HG03280 (cell line): ENCODE measurements at regions not wholly inside any gene's neighbourhood (a gene's known extent, or its start where the extent isn't known, plus 50 kb on each side); places are given as distances from the start of the nearest gene placed in this dataset.

ENCODE experiments used
- ATAC-seq: cut with Tn5 transposase; IDR thresholded peaks from one replicate; pipeline ENCODE4 v1.9.1; 2021; ENCODE audit warnings: mild to moderate bottlenecking, moderate library complexity; ENCODE audit not compliant: unreplicated experiment

DNA sequence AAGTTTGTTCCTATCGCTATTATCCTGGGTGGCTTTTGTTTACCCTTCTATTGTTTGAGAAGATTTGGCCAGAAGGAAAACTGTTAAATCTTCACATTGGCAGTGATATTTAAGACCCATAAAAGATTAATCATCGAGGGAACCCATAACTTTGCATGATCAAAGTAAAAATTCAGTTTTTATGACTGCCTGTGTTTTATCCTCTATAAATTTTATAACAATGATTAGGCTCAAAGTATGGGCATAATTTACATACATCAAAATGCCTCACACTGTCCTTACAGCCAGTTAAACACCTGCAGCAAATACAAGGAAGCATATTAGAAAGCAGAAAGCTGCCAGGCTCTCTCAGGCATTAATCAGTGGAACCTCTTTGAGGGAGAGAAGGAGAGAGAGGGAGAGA lies 289.1 kb downstream of the ICOS start:
- ATAC-seq = no peak

DNA sequence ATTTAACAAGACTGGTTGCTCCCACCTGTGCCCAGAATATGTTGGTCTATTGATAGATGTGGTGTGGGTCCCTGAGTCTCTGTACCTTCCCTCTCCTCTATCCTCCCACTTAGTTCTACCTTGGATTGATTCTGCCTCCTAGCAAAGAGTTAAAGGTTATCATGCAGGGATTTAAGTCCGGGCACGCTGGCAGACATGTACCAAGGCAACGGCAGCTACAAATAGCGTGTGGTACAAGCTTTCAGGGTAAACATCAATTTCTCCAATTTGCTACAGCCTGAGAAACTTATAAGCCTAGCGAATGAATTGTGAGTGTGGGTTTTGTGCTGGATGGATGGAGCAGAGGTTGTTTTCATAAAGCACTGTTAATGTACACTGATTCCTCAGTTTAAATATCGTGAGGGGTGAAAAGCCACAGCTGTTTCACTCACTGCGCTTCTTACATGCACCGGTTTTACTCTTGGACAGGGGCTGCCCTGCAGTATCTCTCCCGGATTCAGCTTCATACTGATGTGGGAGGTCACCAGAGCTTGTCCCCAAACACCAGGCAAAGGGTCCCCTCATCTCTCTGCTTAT lies 289.8 kb downstream of the ICOS start:
- no peak for ATAC-seq

DNA sequence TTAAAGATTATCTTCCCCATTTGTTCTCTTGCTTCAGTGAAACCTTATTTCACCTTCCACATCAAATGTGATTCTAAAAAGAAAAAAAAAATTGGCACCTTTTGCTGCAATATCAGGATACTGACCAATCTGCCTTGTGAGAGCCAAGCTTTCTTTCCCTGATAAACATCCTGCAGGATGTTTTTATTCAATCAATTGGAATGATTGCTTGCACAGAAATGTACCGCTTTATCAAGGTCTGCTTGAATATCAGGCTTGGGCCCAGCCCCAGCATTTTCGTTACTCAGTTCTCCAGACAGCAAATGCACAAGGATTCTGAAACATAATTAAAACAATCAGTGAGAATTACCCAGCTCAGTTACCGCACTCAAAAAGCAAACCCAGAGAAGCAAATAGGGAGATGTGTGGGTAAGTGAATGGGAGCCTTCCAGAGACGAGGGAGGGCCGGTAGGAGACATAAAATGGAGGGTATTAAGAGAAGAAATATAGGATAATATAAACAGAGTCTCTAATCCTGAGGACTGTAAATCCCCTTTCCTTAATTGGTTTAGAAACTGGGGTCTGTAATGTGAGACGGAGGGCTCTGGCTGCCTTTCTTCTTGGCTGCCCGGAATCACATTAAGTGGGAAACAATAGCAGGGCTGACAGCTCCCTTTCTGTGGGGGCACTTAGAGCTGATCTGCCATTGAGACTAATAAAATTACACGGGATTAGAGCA lies 291.8 kb downstream of the ICOS start:
- ATAC-seq = no peak

DNA sequence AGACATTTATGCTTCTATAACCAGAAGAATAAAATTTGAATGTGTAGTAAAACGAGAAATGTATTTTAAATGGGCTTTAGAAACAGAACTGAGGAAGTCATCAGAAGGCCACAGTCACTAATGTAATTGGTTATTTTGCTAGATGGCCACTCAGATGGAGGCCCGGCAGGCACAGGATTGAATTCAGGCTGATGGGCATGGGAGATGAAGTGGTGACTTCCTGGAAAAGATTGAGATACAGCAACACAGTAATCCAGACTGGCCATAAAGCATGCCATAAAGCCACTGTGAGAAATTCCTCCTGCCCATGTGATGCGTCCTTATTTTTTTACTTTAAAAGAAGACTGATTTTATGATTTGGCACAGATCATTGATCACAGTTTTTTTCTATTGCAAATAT lies 297.7 kb downstream of the ICOS start:
- no peak for ATAC-seq

DNA sequence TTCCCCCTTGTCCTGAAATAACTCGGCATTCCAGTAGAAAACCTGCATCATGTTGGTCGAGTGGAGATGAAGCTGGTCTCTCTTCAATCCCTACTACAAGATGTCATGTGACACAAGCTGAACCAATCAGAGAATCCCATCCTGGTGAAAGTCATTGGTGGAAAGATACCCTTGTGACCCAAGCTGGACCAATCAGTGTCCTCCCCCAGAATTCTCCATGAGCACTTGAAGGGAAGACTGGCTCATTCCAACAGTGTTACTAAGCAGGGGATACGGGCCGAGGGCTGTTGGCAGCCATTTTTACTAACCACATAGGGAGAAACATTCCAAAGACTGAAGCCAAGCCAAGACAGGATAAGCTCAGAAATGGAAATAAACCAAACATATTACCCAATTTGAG lies 298.3 kb downstream of the ICOS start:
- no peak for ATAC-seq

DNA sequence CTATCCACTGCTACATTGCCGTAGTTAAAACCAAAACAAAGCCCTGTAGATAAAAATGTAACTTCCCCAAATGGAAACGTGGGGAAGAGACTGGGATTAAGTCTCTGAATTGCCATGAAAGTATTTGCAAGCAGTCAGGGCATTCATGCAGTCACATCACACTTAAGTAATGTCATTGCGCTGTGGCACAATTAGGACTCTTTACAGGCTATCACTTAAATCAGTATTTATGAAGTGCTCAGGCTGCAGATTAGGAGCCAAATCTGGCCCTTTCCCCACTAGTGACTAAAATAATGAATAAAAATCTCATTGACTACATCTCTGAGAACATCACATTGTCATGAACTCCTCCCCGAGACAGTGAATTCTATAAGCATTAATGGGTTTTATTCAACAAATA lies 300.9 kb downstream of the ICOS start:
- ATAC-seq = no peak

DNA sequence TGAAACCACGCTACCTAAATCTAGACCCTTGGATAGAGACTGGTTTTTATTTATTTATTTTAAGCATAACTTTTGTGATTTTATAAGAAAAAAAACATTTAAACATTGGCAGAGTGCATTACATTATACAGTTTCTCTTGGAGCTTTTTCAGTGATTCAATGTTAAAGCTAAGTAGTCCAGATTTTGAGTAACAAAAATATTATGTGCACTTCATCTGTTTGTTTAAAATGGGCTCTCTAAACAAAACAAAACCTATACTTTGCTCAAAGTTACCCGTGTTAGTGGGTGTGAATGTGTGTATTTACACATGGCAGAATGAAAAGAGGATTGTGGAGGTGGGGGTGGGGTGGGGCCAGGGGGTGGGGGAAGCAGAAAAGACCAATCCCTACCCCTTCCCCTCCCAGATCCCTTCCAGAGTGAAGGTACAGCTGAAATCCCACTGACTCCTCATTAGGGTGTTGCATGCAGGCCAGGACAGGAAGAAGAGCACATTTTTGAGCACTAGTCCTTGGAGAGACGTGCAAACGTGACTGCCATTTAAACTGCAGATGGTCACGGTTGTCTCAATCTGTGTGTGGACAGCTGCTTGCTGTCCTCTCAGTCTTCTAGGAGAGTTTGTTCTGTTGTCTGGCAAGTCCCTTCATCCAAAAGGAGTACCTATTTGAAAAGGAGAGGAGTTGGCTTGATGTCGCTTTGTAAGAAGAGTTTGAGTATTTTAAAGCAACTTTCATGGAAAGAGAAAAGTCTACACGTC lies 303.0 kb downstream of the ICOS start:
- ATAC-seq = no peak

DNA sequence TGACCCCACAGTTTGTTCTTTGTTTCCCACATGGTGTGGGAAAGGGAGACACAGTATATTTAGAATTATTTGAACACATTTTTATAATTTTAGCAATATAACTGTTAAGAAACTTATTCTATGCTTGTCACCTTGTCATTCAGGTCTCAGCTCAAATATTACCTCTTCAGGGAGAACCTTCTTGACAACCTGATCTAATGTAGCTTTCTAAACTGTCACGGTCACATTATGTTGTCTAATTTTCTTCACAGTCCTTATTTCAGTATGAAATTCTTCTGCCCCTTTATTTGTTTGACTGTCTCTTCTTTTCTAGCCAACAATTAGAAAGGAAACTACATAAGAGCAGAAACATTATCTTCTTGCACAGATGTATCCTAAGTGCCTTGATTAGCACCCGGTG lies 304.3 kb upstream of the PARD3B start:
- no peak for ATAC-seq

DNA sequence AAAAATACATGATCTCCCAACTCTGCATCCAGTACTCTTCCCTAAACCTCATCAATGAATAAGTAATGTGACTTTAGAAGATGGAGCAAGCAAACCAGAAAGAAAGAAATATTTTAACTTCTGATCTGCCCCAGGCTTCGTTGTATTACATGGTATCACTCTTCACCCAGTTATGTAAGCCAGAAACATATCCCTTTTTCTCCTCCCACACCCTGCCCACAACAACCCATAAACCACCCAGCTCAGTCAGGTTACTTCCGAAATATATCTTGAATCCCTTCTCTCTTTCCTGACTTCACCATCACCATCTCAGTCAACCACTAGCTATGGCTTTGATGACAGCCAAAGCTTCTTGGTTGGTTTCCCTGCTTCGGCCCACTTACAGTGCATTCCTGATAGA lies 295.8 kb upstream of the PARD3B start:
- no peak for ATAC-seq

DNA sequence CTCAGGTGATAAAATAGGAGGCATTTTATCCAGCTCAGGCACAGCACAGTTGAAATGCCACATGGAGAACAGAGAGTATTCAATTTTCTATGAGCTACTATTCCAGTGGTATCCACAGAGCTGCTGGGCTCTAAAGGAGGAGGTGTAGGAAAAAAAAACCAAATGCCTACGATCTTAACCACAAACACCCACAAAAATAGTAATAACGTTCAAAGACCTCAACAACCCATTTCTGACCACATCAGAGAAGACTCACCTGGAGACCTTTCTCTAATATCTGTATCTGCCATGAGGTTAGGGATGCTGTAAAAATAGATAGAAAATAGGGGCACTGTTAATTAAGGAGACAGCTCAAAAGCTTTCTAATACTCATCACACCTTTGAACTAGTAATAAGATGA lies 294.6 kb upstream of the PARD3B start:
- no peak for ATAC-seq

DNA sequence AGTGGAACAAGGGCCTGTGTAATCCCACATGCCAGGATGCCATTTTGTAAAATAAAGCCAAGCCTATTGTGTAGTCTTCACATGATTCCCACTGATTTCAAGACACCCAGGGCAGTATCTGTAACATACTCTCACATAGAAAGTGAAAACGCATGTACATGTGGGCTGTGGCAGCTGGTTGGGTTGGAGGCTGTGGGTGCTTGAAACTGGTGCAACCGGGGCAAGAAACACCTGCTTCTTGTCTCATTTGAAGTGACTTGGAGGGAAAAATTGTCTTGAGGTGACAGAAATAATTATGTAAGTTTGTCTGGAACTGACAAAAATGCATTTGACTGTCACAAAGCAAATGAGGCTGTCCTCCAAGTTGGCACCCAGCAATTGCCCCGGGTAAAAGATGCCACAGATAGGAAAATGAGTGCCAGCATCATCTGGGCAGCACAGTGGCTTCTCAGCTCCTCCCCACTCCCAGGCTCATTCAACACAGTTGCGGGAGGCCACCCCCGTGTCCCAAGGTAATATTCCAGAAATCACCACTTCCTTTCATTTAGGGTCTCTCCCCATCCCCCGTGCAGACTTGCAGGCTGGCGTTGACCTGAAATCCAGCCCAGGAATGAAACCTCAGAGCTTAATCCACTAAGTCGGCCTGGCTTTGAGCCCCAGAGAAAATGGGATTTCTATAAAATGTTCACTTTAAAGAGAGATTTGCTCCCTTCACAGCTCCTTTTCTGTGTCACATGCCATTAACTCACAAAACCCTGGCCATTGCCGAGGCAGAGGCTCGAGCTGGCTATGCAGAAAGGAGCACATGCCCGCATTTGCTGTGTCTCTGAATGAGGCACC lies 293.9 kb upstream of the PARD3B start:
- peak; percentile 68 for ATAC-seq

DNA sequence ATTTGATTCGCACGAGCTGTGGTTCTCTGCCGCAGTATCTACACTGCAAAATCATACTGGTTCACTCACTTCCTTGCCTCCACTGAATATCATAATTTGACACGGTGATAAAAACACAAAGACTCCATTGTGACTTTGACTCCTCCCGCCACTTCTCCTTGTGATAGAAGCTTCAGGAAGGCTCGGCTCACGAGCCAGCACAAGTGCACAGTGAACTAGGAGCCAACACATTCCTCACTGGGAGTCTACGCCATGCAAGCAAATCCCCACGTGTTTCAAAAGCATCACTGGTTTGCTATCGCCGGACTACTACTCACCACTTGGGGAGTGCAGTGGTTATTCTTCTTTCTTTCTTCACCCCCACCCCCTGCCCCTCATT lies 293.3 kb upstream of the PARD3B start:
- ATAC-seq = no peak

DNA sequence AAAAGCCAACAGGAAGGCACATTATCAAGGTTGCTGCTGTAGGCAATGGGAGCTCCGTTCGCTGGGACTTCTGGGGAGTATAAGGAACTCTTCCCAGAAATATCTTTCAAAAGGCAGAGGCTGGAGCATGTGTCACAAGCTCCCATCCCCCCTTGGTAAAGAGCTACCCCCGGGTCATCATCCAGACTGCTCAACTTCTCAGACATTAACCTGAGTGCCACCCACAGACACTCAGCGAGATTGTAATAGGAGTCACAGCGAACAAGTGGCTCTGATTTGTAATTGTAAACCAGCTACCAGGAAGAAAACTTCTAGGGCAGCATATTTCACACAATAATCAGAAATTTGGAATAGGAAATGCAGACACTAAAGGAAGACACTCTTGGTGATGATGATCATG lies 290.2 kb upstream of the PARD3B start:
- ATAC-seq = no peak

DNA sequence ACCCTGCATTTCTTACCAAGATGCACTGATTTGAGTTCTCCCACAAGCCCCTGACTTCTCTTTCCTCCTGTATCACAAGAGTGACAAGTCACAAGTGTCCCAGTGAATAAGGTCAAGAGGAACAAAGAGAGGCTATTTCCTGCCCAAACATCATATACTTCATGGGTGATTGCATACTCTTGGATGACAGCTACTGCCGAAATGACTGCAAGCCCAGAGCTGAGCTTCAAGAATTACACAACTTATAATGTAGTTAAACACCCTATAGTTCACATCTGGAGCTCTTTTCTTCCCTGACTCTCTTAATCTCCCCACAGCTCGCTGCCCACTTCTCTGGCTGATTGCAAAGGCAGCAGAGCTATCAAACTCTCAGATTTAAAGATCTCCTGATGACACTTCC lies 289.7 kb upstream of the PARD3B start:
- no peak for ATAC-seq

DNA sequence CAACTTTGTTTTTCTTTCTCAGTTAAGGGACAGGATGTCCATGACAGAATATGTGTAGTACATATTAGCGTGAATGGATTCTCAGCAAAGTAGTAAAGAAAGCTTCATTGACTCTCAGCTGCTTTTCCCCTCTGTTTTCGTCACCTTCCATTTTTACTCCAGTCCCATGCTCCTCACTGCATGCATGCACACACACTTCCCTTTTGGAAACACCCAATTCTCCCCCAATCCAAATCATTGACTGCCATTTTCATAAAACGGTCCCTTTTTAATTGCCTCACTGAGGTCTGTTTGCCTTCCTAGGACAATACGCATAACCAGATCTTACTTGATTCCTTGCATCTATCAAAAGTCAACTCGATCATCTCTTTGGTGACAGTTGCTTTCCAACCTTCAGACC lies 287.5 kb upstream of the PARD3B start:
- no peak for ATAC-seq

DNA sequence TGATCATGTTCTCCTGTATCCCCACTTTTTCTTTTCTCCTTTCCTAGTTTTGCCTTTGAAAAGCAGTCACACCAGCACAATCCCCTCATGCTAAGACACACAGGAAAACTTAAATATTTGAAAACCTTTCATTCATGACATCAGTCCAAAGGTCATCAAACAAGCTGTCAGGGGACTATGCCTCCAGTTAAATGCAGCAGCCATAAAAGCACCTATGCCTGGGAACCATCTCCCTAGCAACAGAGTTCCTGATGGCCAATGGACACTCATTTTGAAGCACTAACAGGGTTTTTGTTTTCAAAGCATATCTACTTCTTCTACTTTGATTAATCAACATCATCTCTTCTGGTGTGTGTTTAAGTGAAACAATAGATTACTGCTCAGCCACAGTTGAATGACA lies 286.4 kb upstream of the PARD3B start:
- ATAC-seq = no peak

DNA sequence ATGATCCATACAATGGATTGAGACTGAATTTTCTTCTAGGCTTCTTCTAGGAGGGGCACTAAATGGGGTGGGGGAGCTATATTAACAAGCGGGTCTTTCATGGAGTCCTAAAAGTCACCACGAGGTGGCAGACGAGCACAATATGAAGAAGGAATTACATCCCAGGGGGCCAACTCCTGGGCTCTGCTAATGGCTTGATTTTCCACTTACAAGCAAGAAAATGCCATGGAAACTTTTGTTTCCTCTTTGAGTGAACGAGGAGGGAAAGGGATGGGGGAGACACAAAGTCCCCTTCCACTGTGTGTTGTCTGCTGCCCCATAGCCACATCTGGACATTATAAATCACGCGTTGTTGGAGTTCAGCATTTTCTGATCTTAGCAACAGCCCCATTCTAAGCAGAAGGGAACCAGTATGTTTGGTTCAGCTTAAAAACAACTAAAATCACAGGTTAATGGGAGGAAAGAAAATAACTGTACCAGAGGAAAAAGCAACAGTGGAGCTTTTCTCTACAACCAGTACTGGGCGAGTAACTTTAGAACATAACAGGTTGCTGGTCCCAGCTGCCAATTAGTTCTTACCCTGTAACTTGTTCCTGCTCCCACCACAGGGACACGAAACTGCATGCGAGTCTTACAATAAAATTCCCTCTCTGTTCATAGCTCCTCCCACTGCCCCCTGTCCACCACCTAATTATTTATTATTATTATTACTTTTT lies 285.0 kb upstream of the PARD3B start:
- no peak for ATAC-seq

DNA sequence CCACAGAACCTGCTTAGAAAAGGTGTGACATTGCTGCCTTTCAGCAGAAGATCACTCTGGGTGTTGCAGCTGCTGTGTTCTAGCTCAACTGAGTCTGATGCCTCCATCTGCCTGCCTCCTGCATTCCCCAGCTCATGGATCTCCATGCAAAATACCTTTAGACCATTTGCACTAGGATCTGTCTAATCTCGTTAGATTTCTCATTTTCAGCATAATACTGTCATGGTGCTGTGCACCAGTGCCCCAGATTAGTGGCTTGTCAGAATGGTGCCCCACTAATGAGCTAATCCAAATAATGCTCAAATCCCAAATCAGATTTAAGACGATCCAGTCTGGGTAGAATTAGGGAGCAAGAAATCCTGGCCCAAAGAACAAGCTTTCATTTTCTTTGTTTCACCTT lies 284.4 kb upstream of the PARD3B start:
- no peak for ATAC-seq

DNA sequence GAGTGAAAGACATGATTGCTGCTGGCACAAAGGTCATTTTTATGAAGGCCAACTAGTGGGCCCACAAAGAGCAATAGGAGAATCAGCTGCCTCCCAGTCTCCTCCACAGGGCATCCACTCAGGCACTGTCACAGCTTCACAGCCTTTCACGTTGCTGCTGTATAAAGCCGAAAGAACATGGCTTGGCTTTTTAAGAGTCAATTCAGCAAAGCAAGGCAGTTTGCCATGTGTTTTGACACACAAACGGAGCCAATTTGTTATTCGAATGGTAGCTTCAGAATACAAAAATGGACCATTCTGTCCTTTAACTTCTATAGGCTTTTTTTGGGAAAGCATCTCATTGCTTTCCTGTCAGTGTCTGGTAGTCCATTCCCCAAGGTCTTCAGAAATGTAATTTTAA lies 283.4 kb upstream of the PARD3B start:
- ATAC-seq = no peak

DNA sequence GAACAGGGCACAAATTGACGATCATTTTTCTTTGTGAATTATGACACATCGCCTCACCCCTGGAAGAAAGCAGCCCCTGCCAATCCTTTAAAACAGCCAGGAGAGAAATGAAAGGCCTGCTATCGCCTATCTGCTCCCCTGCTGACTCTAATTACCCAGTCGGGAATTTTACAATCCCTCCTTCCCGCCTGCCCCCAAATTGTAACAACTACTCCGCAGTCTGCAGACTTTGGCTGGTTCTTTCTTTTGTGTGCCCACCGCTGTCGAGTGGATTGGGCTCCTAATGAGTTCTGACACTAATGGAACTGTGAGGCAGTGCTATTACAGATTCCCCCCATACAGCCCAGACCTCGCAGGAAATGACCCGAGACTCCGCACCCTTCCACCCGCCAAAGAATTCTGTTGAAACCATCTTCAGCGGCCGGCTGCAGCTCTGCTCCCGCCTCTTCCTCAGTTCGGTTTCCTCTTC lies 281.2 kb upstream of the PARD3B start:
- no peak for ATAC-seq

DNA sequence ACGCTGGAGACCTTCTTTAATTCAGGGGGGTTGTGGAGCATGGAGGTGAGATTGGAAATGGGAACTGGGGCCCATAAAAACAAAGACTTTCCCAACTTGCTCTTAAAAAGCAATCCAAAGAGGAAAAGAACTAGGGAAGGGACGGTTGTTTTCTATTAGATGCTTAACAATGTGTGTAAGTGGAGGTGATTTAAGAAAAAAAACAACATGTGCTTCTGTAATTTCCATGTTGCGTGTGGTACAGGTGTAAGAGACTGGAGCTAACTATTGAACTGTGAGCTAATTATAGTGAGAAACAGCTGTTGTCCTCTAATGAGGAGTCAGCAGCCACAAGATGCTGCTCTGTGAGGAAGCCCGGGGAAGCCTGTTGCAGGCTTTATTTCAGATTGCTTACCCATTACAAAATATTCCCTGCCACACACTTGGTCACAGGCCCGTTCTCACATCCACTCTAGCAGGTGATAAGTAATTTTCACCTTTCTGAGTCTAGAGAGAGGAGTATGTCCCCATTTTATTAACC lies 280.6 kb upstream of the PARD3B start:
- no peak for ATAC-seq
